ENCODE measurements at regions not wholly inside any gene's neighbourhood (a gene's known extent, or its start where the extent isn't known, plus 50 kb on each side); places are given as distances from the start of the nearest gene placed in this dataset.

DNA sequence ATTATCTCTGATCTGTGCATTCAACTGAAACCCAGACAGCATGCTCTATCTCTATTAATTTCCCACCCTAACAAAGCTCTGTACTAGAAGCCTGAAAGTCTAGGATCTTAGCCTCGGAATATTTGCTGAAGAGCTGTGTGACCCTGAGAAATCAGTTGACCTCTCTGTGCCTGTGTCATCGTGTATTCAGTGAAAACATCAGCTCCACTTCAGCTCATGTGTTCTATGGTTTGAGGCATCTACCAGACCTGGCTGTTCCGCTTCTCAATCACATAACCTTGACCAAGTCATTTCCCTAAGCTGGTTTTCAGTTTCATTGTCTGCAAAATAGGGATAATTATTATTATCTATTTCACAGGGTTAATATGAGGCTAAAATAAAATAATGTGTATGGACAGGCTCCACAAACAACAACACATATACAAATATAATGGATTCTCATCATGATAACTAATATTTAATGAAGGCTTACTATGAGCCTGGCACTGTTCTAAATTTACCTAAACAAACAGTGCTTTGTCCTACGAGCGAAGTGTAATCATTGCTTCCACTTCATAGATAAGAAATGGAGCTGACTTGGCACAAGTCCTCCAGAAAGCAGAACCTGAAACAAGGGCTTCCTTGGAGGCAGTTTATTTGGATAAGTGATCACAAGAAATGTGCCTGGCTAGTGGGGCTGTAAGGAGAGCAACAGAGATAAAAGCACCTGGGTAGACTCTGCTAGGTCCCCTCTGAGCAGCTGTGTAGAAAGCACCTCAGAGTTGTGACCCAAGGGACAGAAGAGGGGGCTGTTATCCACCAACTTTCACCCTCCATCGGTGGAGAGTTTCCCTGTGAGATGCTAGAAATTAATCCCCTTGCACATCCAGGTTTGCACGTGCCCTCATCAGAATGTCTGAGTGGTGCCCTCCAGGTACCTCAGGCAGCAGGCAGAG is 356.9 kb downstream of the RAB28 start:
- DNase-seq (ENCODE audit: low read depth), result no peak

DNA sequence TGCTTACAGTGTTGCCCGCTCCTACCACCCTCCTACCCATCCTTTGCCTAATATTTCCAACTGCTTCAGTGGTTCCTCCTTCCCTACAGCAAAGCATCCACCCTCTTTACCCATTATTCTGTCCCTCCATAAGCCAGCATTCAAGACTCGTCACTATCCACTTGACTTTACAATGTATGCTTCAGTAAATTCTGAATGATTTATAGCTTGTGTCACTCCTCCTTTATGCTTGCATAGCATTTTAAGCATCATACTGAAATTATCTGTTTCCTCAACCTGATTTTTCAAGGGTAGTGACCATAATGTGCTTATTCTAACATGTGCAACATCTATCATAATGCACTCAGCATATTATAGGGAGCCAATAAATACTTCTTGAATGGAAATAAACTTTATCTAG is 365.5 kb downstream of the RAB28 start:
- no peak for DNase-seq (ENCODE audit: low read depth)

DNA sequence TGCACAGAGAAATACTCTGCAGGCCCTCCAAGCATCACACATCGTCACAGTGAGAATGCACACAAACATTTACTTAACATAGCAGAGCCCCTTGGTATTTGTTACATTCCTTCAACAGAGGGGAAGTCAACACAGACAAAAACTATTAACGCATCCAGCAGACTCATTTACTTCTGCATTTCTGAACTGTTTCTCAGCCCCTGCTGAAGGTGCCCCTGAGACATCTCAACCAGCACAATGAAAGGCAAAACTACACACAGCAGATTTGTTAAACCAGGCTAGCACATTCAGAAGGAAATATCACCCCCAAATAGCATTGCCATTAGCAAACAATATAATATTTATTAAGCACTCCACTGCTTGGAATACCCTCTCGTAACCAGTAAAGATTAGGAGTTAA is 367.0 kb downstream of the RAB28 start:
- DNase-seq (ENCODE audit: low read depth), result no peak

DNA sequence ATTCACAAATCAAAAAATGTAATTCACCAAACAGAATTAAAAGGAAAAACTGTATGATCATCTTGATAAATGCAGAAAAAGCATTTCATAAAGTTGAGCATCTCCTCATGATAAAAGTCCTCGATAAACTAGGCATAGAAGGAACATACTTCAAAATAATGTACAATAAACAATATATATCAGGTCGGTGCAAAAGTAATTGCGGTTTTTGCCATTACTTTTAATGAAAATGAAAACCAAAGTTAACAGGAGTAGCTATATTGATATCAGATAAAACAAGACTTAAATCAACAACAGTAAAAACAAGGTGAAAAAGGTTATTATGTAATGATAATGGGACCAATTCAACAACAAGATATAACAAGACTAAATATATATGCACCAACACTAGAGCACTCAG is 372.1 kb downstream of the RAB28 start:
- DNase-seq (ENCODE audit: low read depth), result no peak

DNA sequence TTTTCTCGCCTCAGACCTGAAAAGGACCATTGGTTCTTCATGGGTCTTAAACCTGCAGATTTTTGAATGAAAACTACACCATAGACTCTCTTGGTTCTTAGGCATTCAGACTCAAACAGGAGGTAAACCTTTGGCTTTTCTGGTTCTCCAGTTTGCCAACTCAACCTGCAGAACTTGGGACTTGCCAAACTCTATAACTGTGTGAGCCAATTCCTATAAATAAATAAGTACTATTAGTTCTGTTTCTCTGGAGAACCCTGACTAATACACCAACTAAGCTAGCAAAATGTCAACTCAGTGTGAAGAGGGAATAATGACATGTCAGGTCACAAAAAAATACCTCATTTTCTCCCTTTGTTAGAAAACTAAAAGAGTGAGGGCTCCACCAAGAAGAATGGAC is 374.6 kb downstream of the RAB28 start:
- no peak for DNase-seq (ENCODE audit: low read depth)

DNA sequence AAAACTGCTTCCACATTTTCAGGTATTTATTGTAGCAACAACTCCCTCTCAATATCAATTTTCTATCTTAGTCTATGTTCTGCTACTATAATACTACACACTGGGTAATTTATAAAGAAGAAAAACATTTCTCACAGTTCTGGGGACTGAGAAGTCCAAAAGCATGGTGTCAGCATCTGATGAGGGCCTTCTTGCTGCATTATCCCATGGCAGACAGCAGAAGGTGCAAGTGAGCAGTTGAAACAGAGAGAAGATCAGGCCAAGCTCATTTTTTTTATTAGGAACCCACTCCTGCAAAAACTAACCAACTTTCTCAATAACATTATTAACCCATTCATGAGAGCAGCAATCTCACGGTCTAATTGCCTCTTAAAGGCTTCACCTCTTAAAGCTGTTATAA is 376.0 kb downstream of the RAB28 start:
- DNase-seq (ENCODE audit: low read depth), result no peak

DNA sequence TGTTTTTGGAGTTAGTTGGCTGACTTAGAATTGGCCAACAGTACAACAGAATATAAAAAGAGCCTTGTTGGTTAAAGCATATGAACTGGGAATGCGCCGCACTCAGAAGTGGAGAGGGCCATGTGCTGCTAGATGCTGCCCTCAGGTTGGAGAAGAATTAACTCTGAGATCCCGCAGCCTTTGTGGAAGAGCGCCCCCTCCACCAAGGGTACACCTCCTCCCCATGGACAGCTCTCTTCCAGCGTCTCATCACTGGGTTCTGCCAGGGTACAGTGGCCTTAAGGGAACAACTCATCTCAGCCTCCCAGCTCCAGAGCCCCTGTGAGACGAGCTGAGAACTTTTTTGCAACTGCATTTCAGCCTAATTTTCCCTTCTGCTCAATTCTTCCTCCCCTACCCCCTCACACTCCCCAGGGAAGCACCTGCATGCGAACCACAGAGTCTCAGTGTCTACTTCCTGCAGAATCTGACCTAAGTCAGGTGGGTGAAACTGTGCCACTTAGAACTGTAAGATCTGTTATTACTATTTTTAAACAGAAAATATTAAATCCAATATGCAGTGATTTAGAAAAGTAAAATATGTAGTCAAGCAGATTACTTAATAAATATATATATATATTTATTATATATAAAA is 380.6 kb downstream of the RAB28 start:
- DNase-seq (ENCODE audit: low read depth), result no peak

DNA sequence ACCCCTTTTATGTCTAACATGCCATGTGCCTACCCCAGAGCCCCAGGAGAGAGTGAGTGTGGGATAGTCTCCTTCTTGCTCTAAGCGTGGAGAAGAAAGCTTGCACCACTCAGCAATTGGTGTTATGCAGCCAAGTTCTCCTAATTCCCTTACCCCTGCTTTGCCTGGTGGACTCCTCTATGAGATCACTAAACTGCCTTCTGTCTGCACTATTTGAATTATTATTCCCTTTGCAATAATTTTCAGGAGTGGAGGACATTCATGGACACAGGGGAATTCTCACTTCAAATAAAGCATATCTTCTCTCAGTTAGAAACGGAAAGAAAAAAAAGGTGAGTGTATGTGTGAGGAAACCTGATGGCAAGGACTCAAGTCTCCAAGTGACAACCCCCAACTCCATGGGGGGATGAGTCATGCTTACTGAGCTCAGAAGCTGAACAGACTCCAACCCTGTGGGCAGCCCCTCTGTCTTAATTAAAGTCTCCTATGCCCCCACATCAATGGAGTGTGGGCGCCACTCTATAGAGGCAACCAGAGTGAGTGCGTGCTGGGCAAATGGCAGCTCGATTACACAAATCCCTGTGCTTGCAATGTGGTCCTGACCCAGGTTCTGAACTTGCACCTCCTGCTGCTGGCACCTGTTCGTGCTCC is 381.9 kb downstream of the RAB28 start:
- no peak for DNase-seq (ENCODE audit: low read depth)

DNA sequence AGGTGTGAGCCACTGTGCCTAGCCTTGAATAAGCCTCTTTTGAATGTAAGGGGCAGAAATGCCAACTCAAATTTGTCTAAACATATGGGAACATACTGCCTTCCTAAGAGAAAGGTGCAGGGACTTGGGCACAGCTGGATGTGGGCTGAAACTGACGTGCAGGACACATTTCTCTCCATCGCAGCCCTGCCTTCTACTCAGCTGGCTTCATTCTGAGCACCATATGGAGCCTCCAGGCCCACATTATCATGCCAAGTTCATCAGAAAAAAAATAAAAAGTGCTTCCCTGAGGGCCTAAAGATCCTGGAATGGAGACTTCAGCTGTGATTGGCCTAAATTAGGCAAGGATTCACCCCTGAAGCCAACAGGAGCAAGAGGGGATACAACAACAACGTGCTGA is 386.2 kb downstream of the RAB28 start:
- no peak for DNase-seq (ENCODE audit: low read depth)

DNA sequence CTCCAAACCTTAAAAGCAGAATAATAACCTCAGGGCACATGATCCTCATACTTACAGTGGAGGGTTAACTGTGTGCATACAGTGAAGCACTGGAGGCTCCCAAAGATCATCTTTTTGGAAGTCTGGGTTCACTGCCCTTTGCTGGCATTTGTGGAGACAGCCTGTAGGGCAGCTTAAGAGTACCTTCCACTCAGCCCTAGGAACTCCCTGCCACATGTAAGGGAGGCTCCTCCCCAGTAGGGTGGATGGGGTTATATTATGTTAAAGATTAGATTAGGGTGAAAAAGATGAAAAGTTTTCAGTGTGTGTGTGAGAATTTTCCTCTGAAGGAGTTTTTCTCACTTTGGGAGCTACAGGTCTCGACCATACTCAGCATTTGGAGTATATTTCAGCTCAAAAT is 388.4 kb downstream of the RAB28 start:
- no peak for DNase-seq (ENCODE audit: low read depth)

DNA sequence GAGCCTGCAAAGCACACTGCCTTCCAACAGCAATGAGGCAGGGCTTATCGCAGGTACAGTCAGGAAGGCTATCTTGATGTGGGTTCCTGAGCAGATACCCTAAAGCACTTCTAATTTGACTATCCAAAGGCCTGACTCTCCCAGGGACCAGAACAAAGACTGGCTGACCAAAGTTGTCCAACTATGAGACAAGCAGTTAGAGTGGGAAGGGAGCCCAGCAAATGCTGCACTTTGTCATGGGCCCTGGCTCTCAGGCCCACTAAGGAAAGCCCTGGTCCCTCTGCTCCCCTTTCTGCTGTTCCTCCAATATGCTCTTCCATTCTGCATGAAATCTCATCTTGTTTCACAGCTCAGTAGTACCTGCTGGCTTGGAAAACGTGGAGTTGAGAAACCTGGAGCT is 391.0 kb downstream of the RAB28 start:
- no peak for DNase-seq (ENCODE audit: low read depth)

DNA sequence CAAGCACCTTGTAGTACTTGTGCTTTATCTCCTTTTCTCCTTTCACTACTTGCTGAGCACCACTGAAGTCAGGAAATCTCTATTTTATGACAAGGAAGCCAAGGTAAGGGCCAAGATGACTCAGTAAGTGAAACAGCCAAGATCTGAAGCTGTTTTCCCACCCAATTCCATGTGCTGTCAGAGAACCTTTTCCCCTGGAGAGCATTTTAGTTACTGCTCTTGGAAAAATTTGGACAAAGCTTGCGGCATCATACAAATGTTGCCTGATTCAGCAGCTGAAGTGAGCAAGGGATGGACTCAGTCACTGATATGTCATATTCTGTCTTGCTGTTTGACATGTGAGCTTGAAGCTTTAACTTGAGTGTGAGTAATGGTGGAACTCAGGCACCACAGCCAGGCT is 391.4 kb downstream of the RAB28 start:
- no peak for DNase-seq (ENCODE audit: low read depth)

DNA sequence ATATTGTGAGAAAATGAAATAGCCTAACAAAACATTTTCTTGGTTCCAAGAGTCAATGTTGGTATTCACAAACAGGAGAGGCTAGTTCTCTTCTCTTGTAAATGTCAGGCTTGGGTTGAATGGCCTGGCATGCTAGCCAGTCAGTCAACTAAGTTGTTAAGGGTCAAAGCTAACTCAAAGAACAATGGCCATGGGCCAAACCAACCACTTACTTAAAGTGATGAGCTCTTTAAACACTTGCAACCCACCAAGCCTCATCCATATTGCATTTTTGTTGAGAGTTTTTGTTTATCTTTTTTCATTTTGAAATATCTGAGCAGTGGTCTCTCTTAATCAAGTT is 394.5 kb downstream of the RAB28 start:
- DNase-seq (ENCODE audit: low read depth), result no peak

DNA sequence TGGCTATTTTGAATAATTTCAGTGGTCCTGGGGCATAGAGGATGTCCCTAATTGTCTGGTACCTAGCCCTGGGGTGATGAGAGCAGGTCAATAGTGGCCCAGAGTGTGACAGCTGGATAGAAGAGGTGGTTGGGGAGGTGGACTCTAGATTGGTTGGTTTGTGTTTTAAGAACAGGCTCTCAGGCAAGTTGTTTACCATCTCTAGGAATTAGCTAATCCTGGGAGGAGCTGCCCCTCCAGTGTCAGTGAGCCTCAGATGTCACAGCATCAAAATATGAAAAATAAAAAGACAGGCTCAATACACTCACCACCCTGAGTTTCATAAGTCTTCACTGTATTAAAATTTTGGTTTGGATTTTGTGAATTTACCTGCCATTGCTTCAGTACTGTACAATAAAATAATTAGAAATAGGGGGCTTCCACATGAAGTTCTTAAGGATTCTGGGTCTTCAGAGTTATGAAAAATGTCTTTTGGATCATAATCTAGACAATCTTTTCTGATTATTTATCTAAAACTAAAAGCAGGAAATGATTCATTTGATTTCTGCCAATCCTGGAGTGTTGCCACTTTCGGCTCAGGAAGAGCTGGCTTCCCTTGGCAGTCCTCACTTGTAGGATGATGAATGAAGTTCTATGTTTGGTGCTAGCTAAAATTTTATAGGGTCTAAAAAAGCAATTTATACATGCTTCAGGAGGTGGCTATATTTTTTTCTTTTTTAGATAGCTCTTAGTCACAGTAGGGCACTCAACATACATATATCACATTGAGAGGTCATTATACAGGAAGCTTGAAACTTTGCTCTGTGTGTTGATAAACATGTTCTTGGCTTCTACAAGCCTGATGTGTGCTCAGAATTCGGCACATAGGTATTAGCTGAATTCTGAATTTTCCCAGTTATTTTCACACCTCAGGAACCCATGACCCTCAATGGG is 395.1 kb downstream of the RAB28 start:
- no peak for DNase-seq (ENCODE audit: low read depth)

DNA sequence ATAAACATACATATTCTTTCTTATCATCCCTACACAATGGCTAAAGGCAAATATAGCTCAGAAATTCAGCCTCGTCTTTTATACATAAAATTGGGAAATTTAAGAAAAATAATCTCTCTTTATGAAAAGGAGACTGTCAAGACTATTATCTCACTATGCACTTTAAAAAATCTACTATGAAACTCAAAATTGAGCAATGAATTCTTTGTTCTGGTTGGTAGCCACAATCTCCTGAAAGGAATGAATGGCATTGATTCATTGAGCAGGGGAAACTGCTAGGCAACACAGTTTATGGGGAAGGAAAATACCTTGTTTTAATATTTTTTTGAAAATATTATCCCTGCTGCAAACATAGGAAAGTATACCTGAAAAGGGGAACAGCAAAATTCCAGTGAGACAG is 397.1 kb downstream of the RAB28 start:
- no peak for DNase-seq (ENCODE audit: low read depth)

DNA sequence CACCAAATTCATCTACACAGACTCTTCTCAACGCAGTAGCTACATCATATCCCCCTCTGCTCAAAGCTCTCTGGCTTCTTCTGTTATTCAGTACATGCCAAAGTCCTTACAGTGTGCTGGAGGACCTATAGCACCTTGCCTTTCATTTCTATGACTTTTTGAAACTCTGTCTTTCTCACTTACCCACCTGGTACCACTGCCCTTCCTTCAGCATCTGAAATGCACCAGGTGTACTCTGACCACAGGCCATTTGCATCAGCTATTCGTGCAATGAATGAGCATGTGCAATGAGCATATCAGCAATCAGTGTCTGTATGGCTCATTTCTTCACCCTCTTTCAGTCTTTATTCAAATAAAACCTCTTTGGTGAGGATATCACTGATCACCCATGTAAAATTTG is 399.9 kb downstream of the RAB28 start:
- no peak for DNase-seq (ENCODE audit: low read depth)

DNA sequence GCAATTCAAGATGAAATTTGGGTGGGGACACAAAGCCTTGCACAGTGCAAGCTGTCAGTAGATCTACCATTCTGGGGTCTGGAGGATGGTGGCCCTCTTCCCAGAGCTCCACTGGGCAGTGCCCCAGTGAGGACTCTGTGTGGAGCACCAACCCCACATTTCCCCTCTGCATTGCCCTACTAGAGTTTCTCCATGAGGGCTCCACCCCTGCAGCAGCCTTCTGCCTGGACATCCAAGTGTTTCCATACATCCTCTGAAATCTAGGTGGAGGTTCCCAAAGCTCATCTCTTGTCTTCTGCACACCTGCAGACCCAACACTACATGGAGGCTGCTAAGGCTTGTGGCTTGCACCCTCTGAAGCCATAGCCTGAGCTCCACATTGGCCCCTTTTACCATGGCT is 402.3 kb downstream of the RAB28 start:
- DNase-seq (ENCODE audit: low read depth), result no peak

DNA sequence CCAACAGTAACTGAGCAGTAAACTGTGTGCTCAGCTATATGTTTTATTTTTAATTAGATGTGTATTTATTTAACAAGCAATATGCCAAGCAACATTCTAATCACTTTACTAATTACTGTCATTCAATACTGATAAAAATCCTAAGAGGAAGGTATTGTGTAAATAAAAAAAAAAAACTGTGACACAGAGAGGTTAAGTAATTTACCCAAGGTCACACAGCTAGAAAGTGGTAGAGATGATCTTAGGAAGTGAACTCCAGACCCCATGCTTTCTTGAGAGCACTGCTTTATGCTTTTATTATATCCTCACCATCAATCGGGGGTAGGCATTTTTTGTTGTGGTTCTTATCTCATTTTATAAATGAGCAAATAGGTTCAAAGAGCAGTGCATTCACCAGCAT is 417.1 kb downstream of the RAB28 start:
- DNase-seq (ENCODE audit: low read depth), result no peak

DNA sequence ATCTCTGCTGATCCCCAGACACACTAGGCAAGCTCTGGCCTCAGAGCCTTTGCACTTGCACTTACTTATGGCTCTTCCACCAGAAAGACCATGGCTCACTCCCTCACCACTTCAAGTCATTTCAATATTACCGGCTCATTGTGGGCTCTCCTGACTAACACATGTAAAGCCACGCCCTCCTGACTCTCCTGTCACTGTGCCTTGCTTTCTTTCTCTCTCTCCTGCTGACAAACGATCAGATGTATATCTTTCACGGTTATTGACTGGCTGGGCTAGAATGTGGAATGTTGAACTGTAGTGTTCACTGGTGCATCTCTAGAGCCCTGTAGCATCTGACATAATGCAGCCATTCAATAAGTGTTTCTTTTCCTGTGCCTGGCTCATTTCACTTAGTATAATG is 425.1 kb downstream of the RAB28 start:
- DNase-seq (ENCODE audit: low read depth), result no peak

DNA sequence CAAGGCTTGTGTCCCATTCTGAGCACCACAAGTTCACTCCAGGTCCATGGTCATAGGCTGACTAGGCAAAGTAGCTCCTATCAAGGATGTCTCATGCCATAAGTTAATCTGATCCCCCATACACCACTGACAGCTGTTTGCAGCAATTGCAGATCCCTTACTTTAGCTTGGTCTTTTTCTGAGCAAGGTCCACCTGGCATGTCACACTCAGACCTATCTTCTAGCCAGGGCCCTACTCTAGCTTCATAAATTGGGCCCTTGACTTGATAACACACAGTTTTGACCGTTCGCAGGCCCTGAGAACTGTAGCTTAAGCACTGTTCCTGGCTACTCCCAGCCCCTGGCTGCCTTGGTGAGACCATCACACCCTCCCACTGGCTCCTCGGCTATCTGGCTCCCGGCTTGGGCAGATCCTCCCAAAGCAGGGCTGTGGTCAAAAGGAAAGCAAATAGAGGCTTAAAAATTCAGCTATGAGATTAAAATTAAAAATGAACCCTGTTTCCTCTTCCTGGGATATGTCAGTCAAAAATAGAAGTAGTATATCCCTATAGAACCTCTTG is 427.4 kb downstream of the RAB28 start:
- DNase-seq (ENCODE audit: low read depth), result no peak

DNA sequence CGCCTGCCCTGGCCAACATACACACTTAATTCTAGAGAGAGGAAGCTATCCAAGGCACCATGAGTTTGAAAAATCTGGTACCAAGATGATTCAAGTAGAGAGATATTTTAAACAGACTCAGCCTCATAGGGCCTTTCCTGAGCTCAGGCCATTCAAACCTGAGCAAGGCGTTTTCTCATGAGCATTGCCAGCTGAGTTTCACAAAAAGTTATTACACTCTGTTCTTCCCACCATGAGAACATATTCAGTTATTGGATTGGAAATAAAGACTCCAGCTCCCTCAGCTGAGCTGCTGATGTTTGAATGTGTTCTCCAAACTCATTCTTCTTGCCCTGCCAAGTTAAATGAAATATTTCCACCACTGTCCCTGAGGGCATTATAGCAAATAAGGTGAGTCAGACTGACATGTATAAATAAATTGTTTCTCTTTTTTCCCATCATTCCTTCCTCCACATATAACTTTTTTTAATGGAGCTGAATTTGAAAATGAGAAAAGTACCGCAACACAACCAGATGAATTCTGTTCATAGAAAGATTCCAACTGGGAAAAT is 429.6 kb downstream of the RAB28 start:
- DNase-seq (ENCODE audit: low read depth), result no peak

DNA sequence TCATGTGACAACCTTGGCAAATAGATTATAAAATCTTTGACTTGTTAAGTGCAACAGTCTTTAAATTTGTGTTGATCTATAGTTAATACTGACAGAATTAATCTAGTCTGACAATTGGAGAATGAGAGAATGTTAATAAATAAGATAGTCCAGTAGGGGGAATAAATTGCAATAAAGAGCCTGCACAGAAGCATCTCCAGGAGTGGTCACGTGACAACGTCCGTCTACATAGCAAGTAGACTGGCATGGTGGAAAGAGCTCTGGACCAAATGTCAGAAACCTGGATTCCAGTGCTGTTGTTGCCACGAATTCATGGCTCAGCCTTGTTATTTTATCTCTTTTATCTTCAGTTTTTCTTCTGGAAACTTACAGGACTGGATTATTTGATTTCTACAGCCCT is 436.5 kb downstream of the RAB28 start:
- no peak for DNase-seq (ENCODE audit: low read depth)
